BLaER1 (cell line): ENCODE measurements at regions not wholly inside any gene's neighbourhood (a gene's known extent, or its start where the extent isn't known, plus 50 kb on each side); places are given as distances from the start of the nearest gene placed in this dataset.

ENCODE experiments used
- H3K27ac ChIP-seq: shearing (Covaris generic); formaldehyde crosslinking; 2 replicates; pipeline ENCODE4 v1.8.1; 2022
- H3K27me3 ChIP-seq: shearing (Covaris generic); formaldehyde crosslinking; 2 replicates; pipeline ENCODE4 v1.8.1; 2022
- H3K36me3 ChIP-seq: shearing (Covaris generic); formaldehyde crosslinking; 2 replicates; pipeline ENCODE4 v1.8.1; 2022
- H3K4me1 ChIP-seq: shearing (Covaris generic); formaldehyde crosslinking; 2 replicates; pipeline ENCODE4 v1.8.1; 2022
- H3K4me2 ChIP-seq: shearing (Covaris generic); formaldehyde crosslinking; 2 replicates; pipeline ENCODE4 v1.8.1; 2022
- H3K4me3 ChIP-seq: shearing (Covaris generic); formaldehyde crosslinking; 2 replicates; pipeline ENCODE4 v1.8.1; 2022
- H3K9ac ChIP-seq: shearing (Covaris generic); formaldehyde crosslinking; 2 replicates; pipeline ENCODE4 v1.8.1; 2022
- H3K9me3 ChIP-seq: shearing (Covaris generic); formaldehyde crosslinking; 2 replicates; pipeline ENCODE4 v1.8.1; 2022
- H4K20me1 ChIP-seq: shearing (Covaris generic); formaldehyde crosslinking; 2 replicates; pipeline ENCODE4 v1.8.1; 2022
- Cebpa-rat ChIP-seq: shearing (Covaris generic); IDR thresholded peaks from 2 replicates; pipeline ENCODE4 v1.8.1; 2022

DNA sequence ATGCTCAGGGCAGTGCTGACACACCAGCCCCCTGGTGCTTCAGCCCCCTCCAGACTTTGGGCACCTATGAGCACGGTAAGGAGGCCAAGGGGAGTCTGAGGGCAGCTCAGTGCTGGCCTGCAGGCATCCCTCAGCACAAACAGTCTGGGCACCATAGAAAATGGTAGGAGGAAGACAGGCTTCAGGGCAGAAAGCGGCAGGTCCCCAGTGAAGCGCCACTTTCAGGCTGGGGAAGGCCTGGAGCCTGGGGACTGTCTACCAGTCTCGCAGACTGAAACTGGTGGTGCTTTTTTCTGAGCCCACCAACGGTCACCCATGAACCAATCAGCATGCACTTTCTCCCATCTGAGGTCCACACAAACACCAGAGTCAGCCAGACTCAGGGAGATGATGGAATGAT is 1074.7 kb downstream of the PCDH18 start:
- Histone ChIP-seq H3K4me2 (no peak overlapping the region), H3K4me3 (no peak overlapping the region), H3K27ac (no peak overlapping the region), H3K36me3 (no peaks in the 10 kb centered on the region), H3K9ac (no peak overlapping the region), H4K20me1 (no peaks in the 10 kb centered on the region), H3K4me1 (no peaks in the 10 kb centered on the region), H3K9me3 (no peaks in the 10 kb centered on the region), H3K27me3 (no peaks in the 10 kb centered on the region)
- TF ChIP-seq Cebpa-rat: no peak

DNA sequence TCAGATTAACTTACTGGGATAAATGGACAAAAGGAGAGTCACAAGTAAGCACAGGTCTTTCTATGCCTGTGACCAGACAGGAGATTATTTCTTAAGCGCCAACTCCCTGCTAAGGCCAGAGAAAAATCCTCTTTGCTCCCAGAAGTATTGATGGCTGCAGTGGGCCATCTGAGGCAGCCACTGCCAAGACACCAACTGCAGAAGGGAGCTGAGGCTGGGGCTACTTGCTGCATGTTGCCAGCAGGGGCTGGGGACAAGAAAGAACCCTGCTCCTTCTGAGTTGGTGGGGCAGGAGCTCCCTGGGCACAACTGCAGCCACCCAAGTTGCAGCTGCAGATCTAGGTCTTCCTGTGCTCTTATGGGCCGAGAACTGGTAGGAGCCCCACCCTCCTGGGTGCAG is 1075.3 kb downstream of the PCDH18 start:
- no peak for TF ChIP-seq Cebpa-rat
- H4K20me1 ChIP-seq: no peaks in the 10 kb centered on the region
- H3K9ac ChIP-seq: no peak overlapping the region
- no peaks in the 10 kb centered on the region for H3K36me3 ChIP-seq
- no peaks in the 10 kb centered on the region for H3K27me3 ChIP-seq
- no peak overlapping the region for H3K27ac ChIP-seq
- no peaks in the 10 kb centered on the region for H3K9me3 ChIP-seq
- no peak overlapping the region for H3K4me2 ChIP-seq
- no peaks in the 10 kb centered on the region for H3K4me1 ChIP-seq
- no peak overlapping the region for H3K4me3 ChIP-seq

DNA sequence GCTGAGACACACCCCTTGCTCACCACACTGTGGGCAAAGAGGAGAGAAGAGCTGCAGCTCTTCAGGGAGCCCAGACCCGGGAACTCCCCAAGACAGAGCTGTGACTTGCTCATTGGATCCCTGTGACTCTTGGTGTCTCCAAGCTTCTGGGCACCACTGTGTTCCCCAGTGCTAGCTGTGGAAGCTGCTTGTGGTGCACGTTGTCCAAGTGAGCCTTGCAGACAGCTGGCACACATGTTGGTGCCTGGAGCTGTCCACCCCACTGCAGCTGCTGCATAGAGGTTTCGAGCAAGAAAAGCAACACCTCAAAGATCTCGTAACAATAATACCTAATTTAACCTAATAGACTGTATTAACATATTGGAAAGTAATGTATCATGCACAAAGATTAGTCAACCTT is 1089.3 kb downstream of the PCDH18 start:
- Histone ChIP-seq H3K9me3 (peaks cover 6% of the 10 kb centered on the region), H3K27ac (no peak overlapping the region), H4K20me1 (no peaks in the 10 kb centered on the region), H3K27me3 (no peaks in the 10 kb centered on the region), H3K36me3 (no peaks in the 10 kb centered on the region), H3K4me3 (no peak overlapping the region), H3K9ac (no peak overlapping the region), H3K4me2 (no peak overlapping the region), H3K4me1 (no peaks in the 10 kb centered on the region)
- TF ChIP-seq Cebpa-rat: no peak

DNA sequence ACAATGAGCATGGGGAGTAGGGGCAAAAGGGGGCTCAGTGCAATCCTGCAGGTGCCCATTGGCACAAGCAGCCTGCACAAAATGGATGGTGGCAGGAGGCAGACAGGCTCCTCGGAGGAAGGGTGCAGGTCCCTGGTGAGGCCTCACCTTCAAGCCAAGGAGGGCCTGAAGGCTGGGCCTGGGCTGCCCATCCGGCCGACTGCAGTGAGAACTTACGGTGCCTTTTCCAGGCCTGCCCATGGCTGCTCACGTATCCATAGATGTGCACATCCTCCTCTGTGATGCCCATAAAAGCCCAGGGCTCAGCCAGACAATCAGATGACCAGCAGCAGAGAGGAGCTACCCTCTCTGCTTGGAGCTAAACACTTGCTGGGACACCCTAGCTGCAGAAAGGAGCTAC is 1089.8 kb downstream of the PCDH18 start:
- Histone ChIP-seq H3K36me3 (no peaks in the 10 kb centered on the region), H3K27me3 (no peaks in the 10 kb centered on the region), H3K9ac (no peak overlapping the region), H3K9me3 (peaks cover 6% of the 10 kb centered on the region), H3K27ac (no peak overlapping the region), H3K4me2 (no peak overlapping the region), H3K4me3 (no peak overlapping the region), H3K4me1 (no peaks in the 10 kb centered on the region), H4K20me1 (no peaks in the 10 kb centered on the region)
- no peak for TF ChIP-seq Cebpa-rat

DNA sequence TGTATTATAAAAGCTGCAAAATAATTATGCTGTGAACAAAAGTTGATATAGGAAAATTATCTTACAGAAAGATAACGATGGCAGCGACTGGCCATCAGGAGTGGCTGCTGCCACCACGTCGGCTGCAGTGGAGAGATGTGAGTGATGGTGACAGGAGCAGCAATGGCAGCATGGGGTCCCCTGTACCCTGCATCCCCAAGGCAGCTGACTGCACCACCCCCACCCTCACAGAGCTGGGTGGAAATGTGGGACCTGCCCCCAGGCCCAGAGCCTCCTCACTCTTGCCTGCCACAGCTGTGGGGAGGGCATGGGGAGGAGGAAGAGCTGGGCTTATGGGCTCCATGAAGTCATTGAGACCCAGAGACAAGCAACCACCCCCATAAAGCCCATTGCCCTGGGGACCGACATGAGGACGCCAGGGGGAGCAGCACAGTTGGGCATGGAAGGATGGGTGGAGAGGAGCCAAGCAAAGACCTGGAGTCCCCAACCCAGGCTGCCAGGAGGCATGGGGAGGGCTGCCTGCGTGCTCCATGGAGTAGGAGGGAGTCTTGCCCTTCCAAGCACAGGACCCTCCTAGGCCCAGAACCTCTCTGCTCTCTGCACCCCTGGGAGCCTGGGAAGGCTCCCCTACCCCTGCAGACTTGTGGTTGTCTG is 1090.5 kb downstream of the PCDH18 start:
- H3K4me1 ChIP-seq: no peaks in the 10 kb centered on the region
- H3K4me3 ChIP-seq: no peak overlapping the region
- H3K9me3 ChIP-seq: peaks cover 6% of the 10 kb centered on the region
- no peak overlapping the region for H3K4me2 ChIP-seq
- no peak overlapping the region for H3K27ac ChIP-seq
- TF ChIP-seq Cebpa-rat: no peak
- no peak overlapping the region for H3K9ac ChIP-seq
- H3K36me3 ChIP-seq: no peaks in the 10 kb centered on the region
- H4K20me1 ChIP-seq: no peaks in the 10 kb centered on the region
- H3K27me3 ChIP-seq: no peaks in the 10 kb centered on the region

DNA sequence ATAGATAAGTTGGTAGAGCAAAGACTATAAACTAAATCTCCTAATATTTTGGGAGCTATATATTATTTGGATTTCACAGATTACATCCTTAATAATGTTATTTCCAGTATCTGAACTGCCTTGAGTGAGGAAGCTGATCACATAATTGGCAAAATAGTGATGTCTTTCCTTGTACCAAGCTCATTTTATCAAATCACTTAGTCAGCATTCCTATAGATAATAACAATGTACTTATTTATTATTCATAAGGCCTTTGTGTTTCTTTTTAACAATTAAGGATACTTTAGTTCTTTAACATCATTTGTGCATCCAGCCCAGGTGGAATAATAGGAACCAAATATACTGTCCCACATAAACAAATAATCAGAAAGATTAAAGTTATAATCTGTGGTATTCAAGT is 1093.6 kb downstream of the PCDH18 start:
- Histone ChIP-seq H3K9me3 (peaks cover 6% of the 10 kb centered on the region), H3K4me1 (no peaks in the 10 kb centered on the region), H3K27ac (no peak overlapping the region), H3K9ac (no peak overlapping the region), H3K4me3 (no peak overlapping the region), H3K27me3 (no peaks in the 10 kb centered on the region), H3K4me2 (no peak overlapping the region), H3K36me3 (no peaks in the 10 kb centered on the region), H4K20me1 (no peaks in the 10 kb centered on the region)
- TF ChIP-seq Cebpa-rat: no peak

DNA sequence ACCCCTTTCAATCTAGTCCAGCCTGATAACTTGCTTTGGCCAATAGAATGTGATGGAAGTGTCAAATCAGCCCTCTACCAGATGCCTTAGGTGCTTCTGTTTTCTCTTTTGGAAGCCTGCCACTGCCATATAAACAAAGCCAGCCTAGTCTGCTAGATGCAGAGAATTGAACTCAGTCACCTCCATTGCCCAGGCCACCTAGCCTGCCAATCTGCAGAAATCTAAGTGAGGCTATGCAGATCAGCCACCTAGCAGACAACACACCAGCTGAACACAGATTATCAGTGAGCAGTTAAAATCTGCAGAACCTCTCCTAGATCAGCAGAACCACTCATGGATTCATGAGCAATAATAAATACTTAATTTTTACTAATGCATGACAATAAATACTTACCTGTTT is 1108.2 kb downstream of the PCDH18 start:
- Histone ChIP-seq H3K36me3 (no peaks in the 10 kb centered on the region), H3K27ac (no peak overlapping the region), H3K27me3 (no peaks in the 10 kb centered on the region), H3K9me3 (no peaks in the 10 kb centered on the region), H3K4me1 (no peaks in the 10 kb centered on the region), H3K9ac (no peak overlapping the region), H3K4me2 (no peak overlapping the region), H3K4me3 (no peak overlapping the region), H4K20me1 (no peaks in the 10 kb centered on the region)
- no peak for TF ChIP-seq Cebpa-rat

DNA sequence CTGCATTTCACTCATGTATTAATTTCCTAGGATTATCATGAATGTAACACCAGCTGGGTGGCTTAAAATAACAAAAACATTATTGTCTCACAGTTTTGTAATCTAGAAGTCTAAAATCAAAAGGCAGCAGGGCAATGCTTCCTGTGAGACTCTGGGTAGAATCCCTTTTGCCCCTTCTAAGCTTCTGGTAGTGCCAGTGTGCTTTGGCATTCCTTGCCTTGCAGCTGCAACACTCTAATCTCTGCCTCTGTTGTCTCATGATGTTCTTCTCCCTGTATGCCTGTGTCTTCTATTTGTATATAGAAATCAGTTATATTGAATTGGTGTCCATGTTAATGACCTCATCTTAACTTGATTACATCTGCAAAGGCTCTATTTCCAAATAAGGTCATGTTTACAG is 1117.3 kb downstream of the PCDH18 start:
- no peak overlapping the region for H3K9ac ChIP-seq
- H3K27me3 ChIP-seq: no peaks in the 10 kb centered on the region
- H3K9me3 ChIP-seq: no peaks in the 10 kb centered on the region
- no peak overlapping the region for H3K4me2 ChIP-seq
- no peaks in the 10 kb centered on the region for H4K20me1 ChIP-seq
- no peaks in the 10 kb centered on the region for H3K36me3 ChIP-seq
- no peak overlapping the region for H3K27ac ChIP-seq
- no peak overlapping the region for H3K4me3 ChIP-seq
- TF ChIP-seq Cebpa-rat: no peak
- H3K4me1 ChIP-seq: no peaks in the 10 kb centered on the region

DNA sequence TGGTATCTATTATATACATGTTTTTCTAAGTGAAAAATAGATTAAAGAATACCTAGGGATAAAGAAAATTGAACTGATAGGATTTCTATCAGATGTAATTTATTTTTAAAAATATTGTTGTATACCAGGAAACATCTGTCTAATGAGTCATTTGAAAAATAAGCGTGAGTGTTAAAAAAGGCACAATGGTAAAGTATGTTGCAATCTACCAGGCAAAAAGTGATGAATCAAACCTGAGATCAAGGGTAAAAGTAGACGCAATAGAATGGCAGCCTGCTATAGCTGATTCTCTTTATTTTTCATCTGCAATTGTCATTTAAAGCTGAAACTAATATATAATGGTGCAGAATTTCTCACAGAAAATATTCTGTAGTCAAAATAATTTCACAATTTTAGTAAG is 1119.6 kb downstream of the PCDH18 start:
- no peak for TF ChIP-seq Cebpa-rat
- H3K4me3 ChIP-seq: no peak overlapping the region
- H3K4me1 ChIP-seq: no peaks in the 10 kb centered on the region
- no peaks in the 10 kb centered on the region for H3K36me3 ChIP-seq
- no peak overlapping the region for H3K9ac ChIP-seq
- no peaks in the 10 kb centered on the region for H4K20me1 ChIP-seq
- H3K27me3 ChIP-seq: no peaks in the 10 kb centered on the region
- no peaks in the 10 kb centered on the region for H3K9me3 ChIP-seq
- H3K27ac ChIP-seq: no peak overlapping the region
- H3K4me2 ChIP-seq: no peak overlapping the region

DNA sequence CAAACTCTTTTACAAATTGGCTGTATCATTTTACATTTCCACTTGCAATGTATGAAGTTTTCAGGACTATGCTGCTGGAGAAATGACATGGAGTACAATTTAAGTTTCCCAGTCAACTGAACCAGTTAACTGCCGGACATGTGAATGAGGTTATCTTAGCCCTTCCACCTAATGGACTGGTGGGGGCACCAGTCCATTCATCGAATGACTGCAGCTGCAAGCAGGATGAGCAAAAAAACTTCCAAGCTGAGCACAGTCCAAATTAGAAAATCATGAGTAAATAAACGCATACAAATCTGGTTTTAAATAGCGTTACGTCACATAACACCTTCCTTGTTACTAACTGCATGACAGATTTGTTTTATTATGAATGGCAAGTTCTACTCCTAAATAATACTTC is 1131.5 kb downstream of the PCDH18 start:
- TF ChIP-seq Cebpa-rat: no peak
- Histone ChIP-seq H3K9me3 (peaks cover 6% of the 10 kb centered on the region), H3K4me1 (no peaks in the 10 kb centered on the region), H3K4me2 (no peak overlapping the region), H3K27ac (no peak overlapping the region), H3K36me3 (no peaks in the 10 kb centered on the region), H3K27me3 (no peaks in the 10 kb centered on the region), H3K4me3 (no peak overlapping the region), H3K9ac (no peak overlapping the region), H4K20me1 (no peaks in the 10 kb centered on the region)

DNA sequence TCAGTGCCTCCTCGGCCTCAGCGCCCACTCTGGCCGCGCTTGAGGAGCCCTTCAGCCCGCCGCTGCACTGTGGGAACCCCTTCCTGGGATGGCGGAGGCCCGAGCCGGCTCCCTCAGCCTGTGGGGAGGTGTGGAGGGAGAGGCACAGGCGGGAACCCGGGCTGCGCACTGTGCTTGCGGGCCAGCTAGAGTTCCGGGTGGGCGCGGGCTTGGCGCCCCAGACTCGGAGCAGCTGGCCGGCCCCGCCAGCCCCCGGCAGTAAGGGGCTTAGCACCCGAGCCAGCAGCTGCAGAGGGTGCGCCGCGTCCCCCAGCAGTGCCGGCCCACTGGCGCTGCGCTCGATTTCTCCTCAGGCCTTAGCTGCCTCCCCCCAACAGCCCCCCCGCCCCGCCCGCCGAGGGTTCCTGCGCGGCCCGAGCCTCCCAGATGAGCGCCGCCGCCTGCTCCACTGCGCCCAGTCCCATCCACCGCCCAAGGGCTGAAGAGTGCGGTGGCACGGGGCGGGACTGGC is 1137.0 kb downstream of the PCDH18 start:
- Histone ChIP-seq H3K36me3 (no peaks in the 10 kb centered on the region), H3K4me1 (no peaks in the 10 kb centered on the region), H3K9me3 (peaks cover 9% of the 10 kb centered on the region), H4K20me1 (no peaks in the 10 kb centered on the region), H3K27me3 (no peaks in the 10 kb centered on the region), H3K4me3 (no peak overlapping the region), H3K9ac (no peak overlapping the region), H3K27ac (no peak overlapping the region), H3K4me2 (no peak overlapping the region)
- no peak for TF ChIP-seq Cebpa-rat
